ENCODE measurements at regions not wholly inside any gene's neighbourhood (a gene's known extent, or its start where the extent isn't known, plus 50 kb on each side); places are given as distances from the start of the nearest gene placed in this dataset.

DNA sequence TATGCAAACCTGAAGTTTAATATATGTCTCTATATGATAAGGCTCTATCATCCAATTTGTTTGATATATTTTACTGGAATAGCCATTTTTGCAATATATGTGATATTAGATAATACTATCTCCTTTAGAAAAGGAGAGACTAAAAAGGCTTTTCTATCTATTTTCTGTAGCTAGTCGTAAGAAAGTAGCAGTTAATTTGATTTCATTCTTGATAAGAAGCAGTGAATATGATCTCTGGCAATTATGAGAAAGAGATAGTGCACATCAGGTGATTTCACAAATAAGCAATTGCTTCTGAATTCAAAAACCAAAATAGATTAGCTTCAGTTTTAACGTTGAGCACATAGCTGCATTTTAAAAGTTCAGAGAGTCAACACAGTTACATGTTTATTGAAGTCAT lies 1318.4 kb downstream of the CDH8 start:
- 80% methylated on average over 1 of the region's 2 CpGs for WGBS (ENCODE audit: insufficient coverage)
- CTCF ChIA-PET: no interaction called here
- POLR2A ChIA-PET: no interaction called here
- no peak for DNase-seq
- Histone ChIP-seq H3K27me3 (replicated peaks in 2 of 5; ENCODE audit: control insufficient read depth in 4 of 5, insufficient read depth in 5 of 5, low read length in 4 of 5) (no peaks in the 10 kb centered on the region), H3K27ac (ENCODE audit: insufficient read depth in 1 of 2, low read depth in 1 of 2, low read length in 2 of 2, poor library complexity in 1 of 2, severe bottlenecking in 2 of 2) (no peak overlapping the region), H3K36me3 (ENCODE audit: control insufficient read depth in 4 of 4, insufficient read depth in 4 of 4, low read length in 3 of 4) (no peaks in the 10 kb centered on the region), H3K4me1 (ENCODE audit: control extremely low read depth in 1 of 4, control insufficient read depth in 4 of 4, insufficient read depth in 4 of 4, low read length in 3 of 4) (no peaks in the 10 kb centered on the region), H3K9me3 (ENCODE audit: control extremely low read depth in 1 of 5, control insufficient read depth in 4 of 5, insufficient read depth in 2 of 5, low read depth in 1 of 5, low read length in 4 of 5) (peaks cover 0 to 6% (median 0%) of the 10 kb centered on the region in 5 experiments), H3K4me3 (ENCODE audit: control insufficient read depth in 1 of 7, extremely low read depth in 1 of 7, insufficient read depth in 4 of 7, low read depth in 2 of 7, low read length in 6 of 7) (no peak overlapping the region)

DNA sequence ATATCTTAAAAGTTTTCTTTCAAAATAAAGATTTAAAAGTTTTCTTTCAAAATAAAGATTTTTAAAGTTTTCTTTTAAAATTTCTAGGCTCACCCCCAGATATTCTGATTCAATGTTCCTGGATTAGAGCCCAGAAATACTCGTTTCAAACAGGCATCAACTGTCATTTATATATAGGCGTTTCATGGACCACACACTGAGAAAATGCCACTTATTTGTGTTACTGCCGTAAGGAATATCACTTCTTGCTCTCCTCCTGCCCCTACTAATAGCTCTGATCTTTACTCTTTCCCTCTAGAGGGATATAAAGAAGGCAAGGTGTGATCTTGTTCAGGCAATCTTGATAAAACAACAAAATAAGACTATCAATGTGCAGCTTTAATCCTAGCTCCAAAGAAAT lies 1324.1 kb downstream of the CDH8 start:
- WGBS (ENCODE audit: insufficient coverage): 63% methylated on average over 1 of the region's 3 CpGs
- Histone ChIP-seq H3K9me3 (ENCODE audit: control extremely low read depth in 1 of 5, control insufficient read depth in 4 of 5, insufficient read depth in 2 of 5, low read depth in 1 of 5, low read length in 4 of 5) (no peaks in the 10 kb centered on the region), H3K27ac (ENCODE audit: insufficient read depth in 1 of 2, low read depth in 1 of 2, low read length in 2 of 2, poor library complexity in 1 of 2, severe bottlenecking in 2 of 2) (no peak overlapping the region), H3K36me3 (ENCODE audit: control insufficient read depth in 4 of 4, insufficient read depth in 4 of 4, low read length in 3 of 4) (no peaks in the 10 kb centered on the region), H3K4me1 (ENCODE audit: control extremely low read depth in 1 of 4, control insufficient read depth in 4 of 4, insufficient read depth in 4 of 4, low read length in 3 of 4) (no peaks in the 10 kb centered on the region), H3K27me3 (replicated peaks in 2 of 5; ENCODE audit: control insufficient read depth in 4 of 5, insufficient read depth in 5 of 5, low read length in 4 of 5) (no peaks in the 10 kb centered on the region), H3K4me3 (ENCODE audit: control insufficient read depth in 1 of 7, extremely low read depth in 1 of 7, insufficient read depth in 4 of 7, low read depth in 2 of 7, low read length in 6 of 7) (no peak overlapping the region)
- CTCF ChIA-PET: no interaction called here
- POLR2A ChIA-PET: no interaction called here
- DNase-seq: no peak

DNA sequence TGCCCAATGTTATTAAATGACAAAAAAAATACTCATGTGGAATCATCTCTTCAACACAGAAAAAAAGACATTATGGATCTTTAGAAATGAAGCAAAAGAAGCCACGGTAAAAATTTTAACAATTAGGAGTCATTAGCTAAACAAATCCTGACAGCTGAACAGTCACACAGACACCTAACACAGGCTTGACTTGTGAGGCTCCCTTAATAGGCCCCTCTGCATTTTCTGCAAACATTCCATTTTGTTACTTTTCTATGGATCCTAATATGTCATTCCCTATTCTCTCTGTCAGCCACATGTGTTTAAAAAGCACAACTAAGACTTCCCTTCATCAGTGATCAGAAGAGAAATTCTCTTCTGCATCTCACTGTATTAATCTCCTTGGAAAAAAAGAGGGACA lies 1331.5 kb downstream of the CDH8 start:
- WGBS (ENCODE audit: insufficient coverage): 86% methylated on average over 1 of the region's 1 CpG
- no peaks in the 10 kb centered on the region for H3K27me3 ChIP-seq (replicated peaks in 2 of 5; ENCODE audit: control insufficient read depth in 4 of 5, insufficient read depth in 5 of 5, low read length in 4 of 5)
- H3K4me1 ChIP-seq (ENCODE audit: control extremely low read depth in 1 of 4, control insufficient read depth in 4 of 4, insufficient read depth in 4 of 4, low read length in 3 of 4): no peaks in the 10 kb centered on the region
- ChIA-PET POLR2A (no interaction called here), CTCF (no interaction called here)
- no peak overlapping the region for H3K27ac ChIP-seq (ENCODE audit: insufficient read depth in 1 of 2, low read depth in 1 of 2, low read length in 2 of 2, poor library complexity in 1 of 2, severe bottlenecking in 2 of 2)
- no peak overlapping the region for H3K4me3 ChIP-seq (ENCODE audit: control insufficient read depth in 1 of 7, extremely low read depth in 1 of 7, insufficient read depth in 4 of 7, low read depth in 2 of 7, low read length in 6 of 7)
- H3K9me3 ChIP-seq (ENCODE audit: control extremely low read depth in 1 of 5, control insufficient read depth in 4 of 5, insufficient read depth in 2 of 5, low read depth in 1 of 5, low read length in 4 of 5): no peaks in the 10 kb centered on the region
- no peaks in the 10 kb centered on the region for H3K36me3 ChIP-seq (ENCODE audit: control insufficient read depth in 4 of 4, insufficient read depth in 4 of 4, low read length in 3 of 4)
- DNase-seq: no peak

DNA sequence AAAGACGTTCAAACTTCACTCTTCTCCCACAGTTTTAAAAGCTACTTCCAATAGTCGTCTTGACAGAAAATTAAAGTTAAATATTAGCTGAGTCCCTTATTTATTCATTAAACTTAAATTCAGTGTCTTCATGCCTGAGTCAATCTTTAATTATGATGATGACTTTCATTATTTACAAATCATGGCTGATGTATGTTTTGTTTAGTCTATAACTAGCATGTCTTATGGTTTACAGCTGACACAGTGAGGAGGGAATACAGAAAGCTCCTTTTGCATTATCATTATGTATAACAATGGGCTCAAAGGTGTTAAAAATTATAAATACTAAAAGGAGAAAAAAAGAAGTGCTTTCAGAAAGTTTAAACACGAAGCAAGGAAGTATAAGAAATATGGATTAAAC lies 1333.1 kb downstream of the CDH8 start:
- CTCF ChIA-PET: no interaction called here
- WGBS (ENCODE audit: insufficient coverage): no CpG with 5 or more reads among the region's 3 CpGs
- DNase-seq: no peak
- Histone ChIP-seq H3K9me3 (ENCODE audit: control extremely low read depth in 1 of 5, control insufficient read depth in 4 of 5, insufficient read depth in 2 of 5, low read depth in 1 of 5, low read length in 4 of 5) (peaks cover 0 to 1% (median 0%) of the 10 kb centered on the region in 5 experiments), H3K4me3 (ENCODE audit: control insufficient read depth in 1 of 7, extremely low read depth in 1 of 7, insufficient read depth in 4 of 7, low read depth in 2 of 7, low read length in 6 of 7) (no peak overlapping the region), H3K27ac (ENCODE audit: insufficient read depth in 1 of 2, low read depth in 1 of 2, low read length in 2 of 2, poor library complexity in 1 of 2, severe bottlenecking in 2 of 2) (no peak overlapping the region), H3K4me1 (ENCODE audit: control extremely low read depth in 1 of 4, control insufficient read depth in 4 of 4, insufficient read depth in 4 of 4, low read length in 3 of 4) (no peaks in the 10 kb centered on the region), H3K36me3 (ENCODE audit: control insufficient read depth in 4 of 4, insufficient read depth in 4 of 4, low read length in 3 of 4) (no peaks in the 10 kb centered on the region), H3K27me3 (replicated peaks in 2 of 5; ENCODE audit: control insufficient read depth in 4 of 5, insufficient read depth in 5 of 5, low read length in 4 of 5) (no peaks in the 10 kb centered on the region)
- POLR2A ChIA-PET: no interaction called here

DNA sequence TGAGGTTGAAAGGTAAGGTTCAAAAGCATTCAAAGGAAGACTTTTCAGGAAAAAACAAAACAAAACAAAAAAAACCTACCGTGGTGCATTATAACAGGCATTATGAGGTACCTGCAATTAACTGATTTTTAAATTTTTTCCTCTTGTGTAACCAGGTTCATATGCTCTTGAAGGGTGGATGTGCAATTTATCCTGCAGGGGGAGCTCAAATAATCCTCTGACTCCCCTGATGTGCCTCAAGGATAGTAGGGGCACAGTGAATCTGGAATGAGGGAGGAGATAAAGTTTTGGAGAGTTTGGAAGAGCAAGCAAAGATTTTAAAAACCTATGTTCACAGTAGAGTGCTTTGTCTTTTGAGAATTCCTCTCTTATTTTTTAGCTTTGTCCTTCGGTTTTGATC lies 1349.4 kb downstream of the CDH8 start:
- POLR2A ChIA-PET: no interaction called here

DNA sequence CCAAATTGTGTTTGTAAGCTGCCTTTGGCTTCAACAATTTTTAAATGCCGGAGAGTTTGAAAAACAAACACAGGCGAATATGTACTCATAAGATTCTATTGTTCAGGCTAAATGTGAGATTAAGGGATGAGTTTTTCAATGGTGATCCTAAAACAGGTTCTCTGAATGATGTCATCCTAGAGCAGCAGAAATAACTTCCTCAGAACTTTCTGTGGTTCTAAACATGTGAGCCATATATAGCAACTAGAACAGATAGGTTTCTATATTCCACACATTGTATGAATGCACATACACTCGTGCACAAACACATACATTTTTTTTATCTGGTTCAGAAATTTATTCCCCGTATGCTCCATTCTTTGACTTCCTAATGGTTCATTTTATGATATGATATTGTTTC lies 1352.2 kb downstream of the CDH8 start:
- ChIA-PET POLR2A (no interaction called here), CTCF (no interaction called here)
- Histone ChIP-seq H3K27me3 (replicated peaks in 2 of 5; ENCODE audit: control insufficient read depth in 4 of 5, insufficient read depth in 5 of 5, low read length in 4 of 5) (no peaks in the 10 kb centered on the region), H3K4me1 (ENCODE audit: control extremely low read depth in 1 of 4, control insufficient read depth in 4 of 4, insufficient read depth in 4 of 4, low read length in 3 of 4) (peaks cover 0 to 2% (median 0%) of the 10 kb centered on the region in 4 experiments), H3K36me3 (ENCODE audit: control insufficient read depth in 4 of 4, insufficient read depth in 4 of 4, low read length in 3 of 4) (no peaks in the 10 kb centered on the region), H3K4me3 (ENCODE audit: control insufficient read depth in 1 of 7, extremely low read depth in 1 of 7, insufficient read depth in 4 of 7, low read depth in 2 of 7, low read length in 6 of 7) (no peak overlapping the region), H3K9me3 (ENCODE audit: control extremely low read depth in 1 of 5, control insufficient read depth in 4 of 5, insufficient read depth in 2 of 5, low read depth in 1 of 5, low read length in 4 of 5) (no peaks in the 10 kb centered on the region), H3K27ac (ENCODE audit: insufficient read depth in 1 of 2, low read depth in 1 of 2, low read length in 2 of 2, poor library complexity in 1 of 2, severe bottlenecking in 2 of 2) (no peak overlapping the region)
- WGBS (ENCODE audit: insufficient coverage): no CpG with 5 or more reads among the region's 4 CpGs
- no peak for DNase-seq

More for the DNA sequence above, 1349.4 kb downstream of the CDH8 start:
- no peaks in the 10 kb centered on the region for H3K36me3 ChIP-seq (ENCODE audit: control insufficient read depth in 4 of 4, insufficient read depth in 4 of 4, low read length in 3 of 4)
- H3K4me3 ChIP-seq (ENCODE audit: control insufficient read depth in 1 of 7, extremely low read depth in 1 of 7, insufficient read depth in 4 of 7, low read depth in 2 of 7, low read length in 6 of 7): no peak overlapping the region
- no peaks in the 10 kb centered on the region for H3K27me3 ChIP-seq (replicated peaks in 2 of 5; ENCODE audit: control insufficient read depth in 4 of 5, insufficient read depth in 5 of 5, low read length in 4 of 5)
- H3K9me3 ChIP-seq (ENCODE audit: control extremely low read depth in 1 of 5, control insufficient read depth in 4 of 5, insufficient read depth in 2 of 5, low read depth in 1 of 5, low read length in 4 of 5): no peaks in the 10 kb centered on the region
- no peaks in the 10 kb centered on the region for H3K4me1 ChIP-seq (ENCODE audit: control extremely low read depth in 1 of 4, control insufficient read depth in 4 of 4, insufficient read depth in 4 of 4, low read length in 3 of 4)
- no peak for DNase-seq
- H3K27ac ChIP-seq (ENCODE audit: insufficient read depth in 1 of 2, low read depth in 1 of 2, low read length in 2 of 2, poor library complexity in 1 of 2, severe bottlenecking in 2 of 2): no peak overlapping the region
- 100% methylated on average over 1 of the region's 2 CpGs for WGBS (ENCODE audit: insufficient coverage)
- CTCF ChIA-PET: no interaction called here

DNA sequence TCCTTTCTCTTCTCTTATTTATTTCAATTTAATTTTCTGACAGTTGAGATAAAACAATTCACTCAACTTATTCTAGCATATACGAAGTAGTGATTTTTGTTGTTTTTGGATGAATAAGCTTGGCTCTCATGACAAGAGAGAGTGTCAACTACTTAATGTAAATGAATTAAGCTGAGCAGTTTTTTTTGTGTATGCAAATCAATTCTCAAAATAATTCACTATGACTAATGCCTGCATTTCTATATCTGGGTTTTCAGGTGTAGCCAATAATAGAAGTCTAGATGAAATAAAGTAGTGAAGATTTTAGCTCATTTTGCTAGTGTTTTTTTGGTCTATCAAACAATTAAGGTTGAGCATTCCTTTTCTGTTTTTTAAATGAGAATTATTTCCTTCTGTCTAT lies 1354.0 kb downstream of the CDH8 start:
- no peak overlapping the region for H3K4me3 ChIP-seq (ENCODE audit: control insufficient read depth in 1 of 7, extremely low read depth in 1 of 7, insufficient read depth in 4 of 7, low read depth in 2 of 7, low read length in 6 of 7)
- POLR2A ChIA-PET: no interaction called here
- no peak overlapping the region for H3K27ac ChIP-seq (ENCODE audit: insufficient read depth in 1 of 2, low read depth in 1 of 2, low read length in 2 of 2, poor library complexity in 1 of 2, severe bottlenecking in 2 of 2)
- no peaks in the 10 kb centered on the region for H3K36me3 ChIP-seq (ENCODE audit: control insufficient read depth in 4 of 4, insufficient read depth in 4 of 4, low read length in 3 of 4)
- no peak for DNase-seq
- H3K4me1 ChIP-seq (ENCODE audit: control extremely low read depth in 1 of 4, control insufficient read depth in 4 of 4, insufficient read depth in 4 of 4, low read length in 3 of 4): peaks cover 0 to 2% (median 0%) of the 10 kb centered on the region in 4 experiments
- WGBS (ENCODE audit: insufficient coverage): no CpG with 5 or more reads among the region's 1 CpG
- CTCF ChIA-PET: no interaction called here
- H3K9me3 ChIP-seq (ENCODE audit: control extremely low read depth in 1 of 5, control insufficient read depth in 4 of 5, insufficient read depth in 2 of 5, low read depth in 1 of 5, low read length in 4 of 5): no peaks in the 10 kb centered on the region
- H3K27me3 ChIP-seq (replicated peaks in 2 of 5; ENCODE audit: control insufficient read depth in 4 of 5, insufficient read depth in 5 of 5, low read length in 4 of 5): no peaks in the 10 kb centered on the region

All from common myeloid progenitor, CD34-positive (primary cell).